Memory B cell (primary cell): ENCODE measurements at regions not wholly inside any gene's neighbourhood (a gene's known extent, or its start where the extent isn't known, plus 50 kb on each side); places are given as distances from the start of the nearest gene placed in this dataset.

ENCODE experiments used
- ATAC-seq: fragments of 150-1000 bp; cut with Tn5 transposase; 2 replicates; pipeline ENCODE4 v1.10.0; 2021; ENCODE audit warnings: low read depth, mild to moderate bottlenecking, moderate library complexity
- DNase-seq, 2 donors: peaks; one replicate each; pipeline ENCODE4 v3.0.0; 2022; ENCODE audit warnings: low spot score in 2 of 2
- H3K27ac Mint-ChIP-seq: one replicate; pipeline ENCODE4 v1.8.0; 2022; ENCODE audit warnings: mild to moderate bottlenecking, moderate library complexity, mixed read lengths
- H3K27me3 Mint-ChIP-seq: one replicate; pipeline ENCODE4 v1.8.0; 2022; ENCODE audit warnings: mixed read lengths
- H3K36me3 Mint-ChIP-seq: one replicate; pipeline ENCODE4 v1.8.0; 2022; ENCODE audit warnings: mild to moderate bottlenecking, mixed read lengths
- H3K4me1 Mint-ChIP-seq: one replicate; pipeline ENCODE4 v1.8.0; 2022; ENCODE audit warnings: mixed read lengths
- H3K4me3 Mint-ChIP-seq: one replicate; pipeline ENCODE4 v1.8.0; 2022; ENCODE audit warnings: mild to moderate bottlenecking, moderate library complexity, mixed read lengths
- H3K9me3 Mint-ChIP-seq: one replicate; pipeline ENCODE4 v1.8.0; 2022; ENCODE audit warnings: mixed read lengths

DNA sequence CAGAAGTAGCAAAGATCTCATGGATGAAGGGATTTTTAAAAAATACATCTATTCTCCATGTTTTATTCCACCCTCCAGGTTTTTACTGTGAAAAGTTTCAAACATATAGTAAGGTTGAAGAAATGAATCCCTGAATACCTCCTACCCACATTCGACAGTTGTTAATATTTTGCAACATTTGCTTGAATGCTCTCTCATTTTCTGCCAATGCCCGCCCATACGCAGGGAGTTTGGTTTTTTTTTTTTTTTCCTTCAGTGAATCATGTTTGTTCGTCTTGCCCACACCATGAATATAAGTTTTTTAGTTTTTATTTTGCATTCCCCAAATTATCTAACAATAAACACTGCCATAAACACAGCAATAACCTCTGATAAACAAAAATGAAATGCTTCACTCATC, 82.9 kb downstream of the MAP1LC3B2 start:
- no peak for DNase-seq
- Mint-ChIP-seq H3K4me1 (no peaks in the 10 kb centered on the region), H3K9me3 (peaks cover 2% of the 10 kb centered on the region), H3K4me3 (no peak overlapping the region), H3K27ac (no peak overlapping the region), H3K27me3 (peaks cover 14% of the 10 kb centered on the region), H3K36me3 (no peaks in the 10 kb centered on the region)
- no peak for ATAC-seq

- peaks cover 6% of the 10 kb centered on the region for H3K4me1 Mint-ChIP-seq
- H3K4me3 Mint-ChIP-seq = no peak overlapping the region
- no peaks in the 10 kb centered on the region for H3K36me3 Mint-ChIP-seq
- no peak for DNase-seq
- peaks cover 10% of the 10 kb centered on the region for H3K27me3 Mint-ChIP-seq
- no peak overlapping the region for H3K27ac Mint-ChIP-seq
- H3K9me3 Mint-ChIP-seq = peaks cover 2% of the 10 kb centered on the region
- ATAC-seq = no peak
Measured at GRCh38 chr12:116640281-116640680, 81.1 kb downstream of the MAP1LC3B2 start.

DNA sequence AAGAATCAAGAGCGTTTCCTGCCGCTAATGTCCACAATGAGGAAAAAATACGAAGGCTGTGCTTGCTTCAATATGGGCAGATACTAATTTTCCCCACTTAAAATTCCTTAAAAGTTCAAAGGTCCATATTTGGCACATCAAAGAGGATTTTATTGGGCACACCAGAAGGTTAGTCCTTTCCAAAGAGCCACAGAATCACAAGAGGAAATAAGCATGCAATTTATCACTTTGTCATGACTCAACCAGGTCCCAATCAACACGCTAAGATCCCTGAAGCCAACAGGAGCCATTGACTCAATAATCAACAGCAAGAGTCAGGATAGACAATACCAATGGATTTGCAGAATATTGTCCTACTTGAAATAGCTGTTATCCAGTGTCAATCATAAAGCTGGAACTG, 80.6 kb downstream of the MAP1LC3B2 start:
- Mint-ChIP-seq H3K9me3 (no peaks in the 10 kb centered on the region), H3K36me3 (no peaks in the 10 kb centered on the region), H3K4me1 (peaks cover 9% of the 10 kb centered on the region), H3K27ac (no peak overlapping the region), H3K27me3 (peaks cover 10% of the 10 kb centered on the region), H3K4me3 (no peak overlapping the region)
- ATAC-seq = no peak
- DNase-seq = no peak

GRCh38 chr12:116638376-116638775, 79.2 kb downstream of the MAP1LC3B2 start:
- ATAC-seq (no peak), DNase-seq (no peak)
- Mint-ChIP-seq H3K27me3 (peaks cover 13% of the 10 kb centered on the region), H3K4me1 (peaks cover 10% of the 10 kb centered on the region), H3K9me3 (no peaks in the 10 kb centered on the region), H3K36me3 (no peaks in the 10 kb centered on the region), H3K4me3 (no peak overlapping the region), H3K27ac (no peak overlapping the region)

- Mint-ChIP-seq H3K9me3 (no peaks in the 10 kb centered on the region), H3K36me3 (no peaks in the 10 kb centered on the region), H3K27me3 (peaks cover 14% of the 10 kb centered on the region), H3K4me1 (peaks cover 10% of the 10 kb centered on the region), H3K27ac (no peak overlapping the region), H3K4me3 (no peak overlapping the region)
- DNase-seq (no peak), ATAC-seq (no peak)
Measured at GRCh38 chr12:116637589-116638150, 78.5 kb downstream of the MAP1LC3B2 start.

GRCh38 chr12:116636608-116637519, 77.7 kb downstream of the MAP1LC3B2 start:
- ATAC-seq = no peak

GRCh38 chr12:116635487-116635886, 76.3 kb downstream of the MAP1LC3B2 start:
- ATAC-seq (peak; percentile 75), DNase-seq (no peak)
- Mint-ChIP-seq H3K4me3 (peak overlapping the region; percentile 65), H3K4me1 (peaks cover 10% of the 10 kb centered on the region), H3K27me3 (peaks cover 18% of the 10 kb centered on the region), H3K27ac (no peak overlapping the region), H3K9me3 (no peaks in the 10 kb centered on the region), H3K36me3 (no peaks in the 10 kb centered on the region)

More at GRCh38 chr12:116636608-116637519, 77.7 kb downstream of the MAP1LC3B2 start:
- no peaks in the 10 kb centered on the region for H3K9me3 Mint-ChIP-seq
- no peaks in the 10 kb centered on the region for H3K36me3 Mint-ChIP-seq
- H3K4me3 Mint-ChIP-seq = no peak overlapping the region
- H3K4me1 Mint-ChIP-seq = peaks cover 10% of the 10 kb centered on the region
- H3K27ac Mint-ChIP-seq = no peak overlapping the region
- H3K27me3 Mint-ChIP-seq = peaks cover 14% of the 10 kb centered on the region
- no peak for DNase-seq

GRCh38 chr12:116633476-116633875, 74.3 kb downstream of the MAP1LC3B2 start:
- peaks cover 22% of the 10 kb centered on the region for H3K27me3 Mint-ChIP-seq
- H3K4me3 Mint-ChIP-seq = no peak overlapping the region
- H3K9me3 Mint-ChIP-seq = no peaks in the 10 kb centered on the region
- H3K36me3 Mint-ChIP-seq = peaks cover 2% of the 10 kb centered on the region
- H3K4me1 Mint-ChIP-seq = peaks cover 10% of the 10 kb centered on the region
- DNase-seq (no peak), ATAC-seq (no peak)
- H3K27ac Mint-ChIP-seq = no peak overlapping the region

- no peak overlapping the region for H3K4me3 Mint-ChIP-seq
- H3K4me1 Mint-ChIP-seq = peaks cover 10% of the 10 kb centered on the region
- no peaks in the 10 kb centered on the region for H3K9me3 Mint-ChIP-seq
- ATAC-seq (no peak), DNase-seq (no peak)
- peaks cover 2% of the 10 kb centered on the region for H3K36me3 Mint-ChIP-seq
- peaks cover 25% of the 10 kb centered on the region for H3K27me3 Mint-ChIP-seq
- no peak overlapping the region for H3K27ac Mint-ChIP-seq
Measured at GRCh38 chr12:116631619-116632018, 72.4 kb downstream of the MAP1LC3B2 start.

DNA sequence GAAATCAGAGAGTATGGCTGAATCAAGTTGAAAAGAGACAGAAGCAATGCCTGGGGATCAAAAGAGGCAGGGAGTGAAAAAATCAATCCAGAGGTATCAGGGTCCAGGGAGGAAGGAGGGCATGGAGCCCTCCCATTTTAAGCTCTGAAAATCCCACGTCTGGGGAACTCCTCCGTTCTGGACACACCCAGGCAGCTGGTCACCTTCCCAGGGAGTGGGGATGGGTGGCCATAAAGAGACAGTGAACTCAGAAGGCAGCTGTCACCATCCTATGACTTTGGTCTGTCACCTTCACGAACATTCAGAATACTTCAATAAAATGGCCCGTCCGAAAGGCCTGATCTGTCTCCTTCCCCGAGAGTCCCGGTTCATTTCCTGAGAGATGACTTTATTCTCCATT, 71.6 kb downstream of the MAP1LC3B2 start:
- Mint-ChIP-seq H3K4me3 (no peak overlapping the region), H3K4me1 (peaks cover 9% of the 10 kb centered on the region), H3K27me3 (peaks cover 24% of the 10 kb centered on the region), H3K9me3 (no peaks in the 10 kb centered on the region), H3K36me3 (peaks cover 2% of the 10 kb centered on the region), H3K27ac (no peak overlapping the region)
- DNase-seq (no peak), ATAC-seq (no peak)

DNA sequence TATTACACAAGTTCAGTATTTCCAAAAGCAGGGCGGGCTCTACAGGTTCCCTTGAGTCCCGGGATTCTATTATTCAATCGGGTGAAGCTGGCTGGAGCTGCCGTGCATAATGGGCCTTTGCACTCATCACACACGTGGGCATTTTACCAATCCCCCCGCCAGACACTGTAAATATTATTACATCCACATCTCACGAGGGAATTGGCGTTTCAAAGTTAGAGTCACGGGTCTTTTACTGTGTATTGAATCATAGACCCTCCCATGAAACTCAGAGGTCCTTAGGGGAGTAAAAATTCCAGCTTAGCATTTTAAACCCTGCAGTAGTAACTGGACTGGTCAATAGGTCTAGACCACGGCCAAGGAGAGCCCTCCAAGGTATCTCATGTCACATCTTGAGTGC, 70.3 kb downstream of the MAP1LC3B2 start:
- no peak overlapping the region for H3K27ac Mint-ChIP-seq
- peaks cover 23% of the 10 kb centered on the region for H3K27me3 Mint-ChIP-seq
- H3K4me1 Mint-ChIP-seq = peaks cover 1% of the 10 kb centered on the region
- no peaks in the 10 kb centered on the region for H3K9me3 Mint-ChIP-seq
- H3K4me3 Mint-ChIP-seq = no peak overlapping the region
- ATAC-seq (no peak), DNase-seq (no peak)
- peaks cover 2% of the 10 kb centered on the region for H3K36me3 Mint-ChIP-seq

GRCh38 chr12:116628989-116629388, 69.8 kb downstream of the MAP1LC3B2 start:
- ATAC-seq (no peak), DNase-seq (no peak)
- peaks cover 2% of the 10 kb centered on the region for H3K36me3 Mint-ChIP-seq
- peaks cover 23% of the 10 kb centered on the region for H3K27me3 Mint-ChIP-seq
- H3K9me3 Mint-ChIP-seq = no peaks in the 10 kb centered on the region
- no peak overlapping the region for H3K27ac Mint-ChIP-seq
- no peak overlapping the region for H3K4me3 Mint-ChIP-seq
- no peaks in the 10 kb centered on the region for H3K4me1 Mint-ChIP-seq

GRCh38 chr12:116628450-116628793, 69.2 kb downstream of the MAP1LC3B2 start:
- Mint-ChIP-seq H3K4me3 (no peak overlapping the region), H3K27ac (no peak overlapping the region), H3K27me3 (peaks cover 20% of the 10 kb centered on the region), H3K9me3 (peaks cover 1% of the 10 kb centered on the region), H3K4me1 (no peaks in the 10 kb centered on the region), H3K36me3 (peaks cover 3% of the 10 kb centered on the region)
- ATAC-seq (no peak), DNase-seq (no peak)
